GM19324 (cell line): ENCODE measurements at regions not wholly inside any gene's neighbourhood (a gene's known extent, or its start where the extent isn't known, plus 50 kb on each side); places are given as distances from the start of the nearest gene placed in this dataset.
"Not testable (repeated sequence)": the region's sequence is repeated elsewhere in the genome, so short reads cannot be mapped to it uniquely, and the experiment has no call there.

Experiments used
- ATAC-seq: cut with Tn5 transposase; IDR thresholded peaks from one replicate; pipeline ENCODE4 v1.9.1; 2021; ENCODE audit warnings: mild to moderate bottlenecking, moderate library complexity; ENCODE audit not compliant: unreplicated experiment, low FRiP score

GRCh38 chr7:19882893-19883292 is 109.5 kb upstream of the TMEM196 start:
- not testable (repeated sequence) for ATAC-seq

- ATAC-seq: no peak
Measured at GRCh38 chr7:19872094-19872493, 98.7 kb upstream of the TMEM196 start.

- ATAC-seq: no peak
Measured at GRCh38 chr7:19871102-19871501, 97.7 kb upstream of the TMEM196 start.

GRCh38 chr7:19869979-19870378 is 96.6 kb upstream of the TMEM196 start:
- ATAC-seq: no peak

GRCh38 chr7:19853261-19853832 is 79.9 kb upstream of the TMEM196 start:
- no peak for ATAC-seq

- ATAC-seq: no peak
Measured at GRCh38 chr7:19852192-19852591, 78.8 kb upstream of the TMEM196 start.

- no peak for ATAC-seq
Measured at GRCh38 chr7:19851504-19851903, 78.1 kb upstream of the TMEM196 start.

GRCh38 chr7:19834566-19834965 is 61.1 kb upstream of the TMEM196 start:
- ATAC-seq: no peak

- no peak for ATAC-seq
Measured at GRCh38 chr7:19830604-19831003, 57.2 kb upstream of the TMEM196 start.
